Tibial nerve (tissue), 4 donors: ENCODE measurements at regions not wholly inside any gene's neighbourhood (a gene's known extent, or its start where the extent isn't known, plus 50 kb on each side); places are given as distances from the start of the nearest gene placed in this dataset.

Experiments
- EP300 ChIP-seq, 2 donors: sonication (generic); formaldehyde crosslinking; IDR thresholded peaks; one replicate each; pipeline ENCODE4 v1.6.1; 2017; ENCODE audit warnings: antibody characterized with exemption in 2 of 2, mild to moderate bottlenecking in 1 of 2
- POLR2A ChIP-seq, 2 donors: fragments of 450-650 bp; IDR thresholded peaks; one replicate each; pipeline ENCODE4 v1.6.1; 2017; ENCODE audit warnings: antibody characterized with exemption in 2 of 2, mild to moderate bottlenecking in 2 of 2, moderate library complexity in 2 of 2
- TF ChIP-seq, protein P1 (sequence below), 5 experiments: fragments of 200-600 bp in 3 of 5; fragments of 450-650 bp in 2 of 5; sonication (generic) in 3 of 5; IDR thresholded peaks; one replicate each; pipeline ENCODE4 v1.5.1; 2016 to 2019; ENCODE audit warnings: antibody characterized with exemption in 5 of 5, mild to moderate bottlenecking in 3 of 5, moderate library complexity in 2 of 5

DNA sequence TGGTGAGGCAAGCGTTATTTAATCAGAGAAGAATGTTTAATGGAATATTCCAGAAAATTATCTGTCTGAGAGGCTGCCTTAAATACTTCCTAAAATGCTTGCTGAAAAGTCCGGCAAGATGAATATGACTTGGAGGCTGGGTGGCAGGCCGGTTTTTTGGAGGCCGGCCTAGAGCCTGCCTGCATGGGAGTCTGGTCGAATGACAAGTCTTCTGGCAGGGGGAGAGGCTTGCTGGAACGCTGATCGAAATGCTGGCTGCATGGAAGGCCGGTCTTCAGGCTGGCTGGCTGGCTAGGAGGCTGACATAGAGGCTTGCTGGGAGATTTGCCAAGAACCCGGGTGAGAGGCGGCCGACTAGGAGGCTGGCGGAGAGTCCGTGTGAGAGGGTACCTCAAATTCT lies 135.7 kb downstream of the OR13A1 start:
- TF ChIP-seq, protein P1, sequence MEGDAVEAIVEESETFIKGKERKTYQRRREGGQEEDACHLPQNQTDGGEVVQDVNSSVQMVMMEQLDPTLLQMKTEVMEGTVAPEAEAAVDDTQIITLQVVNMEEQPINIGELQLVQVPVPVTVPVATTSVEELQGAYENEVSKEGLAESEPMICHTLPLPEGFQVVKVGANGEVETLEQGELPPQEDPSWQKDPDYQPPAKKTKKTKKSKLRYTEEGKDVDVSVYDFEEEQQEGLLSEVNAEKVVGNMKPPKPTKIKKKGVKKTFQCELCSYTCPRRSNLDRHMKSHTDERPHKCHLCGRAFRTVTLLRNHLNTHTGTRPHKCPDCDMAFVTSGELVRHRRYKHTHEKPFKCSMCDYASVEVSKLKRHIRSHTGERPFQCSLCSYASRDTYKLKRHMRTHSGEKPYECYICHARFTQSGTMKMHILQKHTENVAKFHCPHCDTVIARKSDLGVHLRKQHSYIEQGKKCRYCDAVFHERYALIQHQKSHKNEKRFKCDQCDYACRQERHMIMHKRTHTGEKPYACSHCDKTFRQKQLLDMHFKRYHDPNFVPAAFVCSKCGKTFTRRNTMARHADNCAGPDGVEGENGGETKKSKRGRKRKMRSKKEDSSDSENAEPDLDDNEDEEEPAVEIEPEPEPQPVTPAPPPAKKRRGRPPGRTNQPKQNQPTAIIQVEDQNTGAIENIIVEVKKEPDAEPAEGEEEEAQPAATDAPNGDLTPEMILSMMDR (IDR thresholded peaks at IDR 0.05), result no peak
- no peak for TF ChIP-seq POLR2A (IDR thresholded peaks at IDR 0.05)
- TF ChIP-seq EP300 (IDR thresholded peaks at IDR 0.05), result no peak
